ENCODE measurements at regions not wholly inside any gene's neighbourhood (a gene's known extent, or its start where the extent isn't known, plus 50 kb on each side); places are given as distances from the start of the nearest gene placed in this dataset.

GRCh38 chr12:102746963-102747362, 170.1 kb downstream of the PAH start:
- no peak for TF ChIP-seq CTCF (IDR thresholded peaks at IDR 0.05)
- Mint-ChIP-seq H3K4me1 (no peaks in the 10 kb centered on the region), H3K27ac (no peak overlapping the region), H3K9me3 (peaks cover 2% of the 10 kb centered on the region), H3K27me3 (peaks cover 7% of the 10 kb centered on the region), H3K36me3 (ENCODE audit: low read depth) (no peaks in the 10 kb centered on the region), H3K4me3 (no peak overlapping the region)
- ATAC-seq (ENCODE audit: low read depth) (no peak), DNase-seq (no peak)
- intact Hi-C loops (cut with micrococcal nuclease) = no loop called here
- ChIA-PET CTCF (no interaction called here), POLR2A (no interaction called here)

- peaks cover 7% of the 10 kb centered on the region for H3K27me3 Mint-ChIP-seq
- no peaks in the 10 kb centered on the region for H3K36me3 Mint-ChIP-seq (ENCODE audit: low read depth)
- TF ChIP-seq CTCF (IDR thresholded peaks at IDR 0.05) = no peak
- DNase-seq (no peak), ATAC-seq (ENCODE audit: low read depth) (no peak)
- ChIA-PET POLR2A (no interaction called here), CTCF (interaction anchor here (0.8 kb wide), 1 partner anchor 23 kb away, joined by 3 read pairs; no protein-coding TSS in a partner anchor)
- intact Hi-C loops (cut with micrococcal nuclease) = no loop called here
- no peak overlapping the region for H3K27ac Mint-ChIP-seq
- H3K4me3 Mint-ChIP-seq = no peak overlapping the region
- no peaks in the 10 kb centered on the region for H3K4me1 Mint-ChIP-seq
- H3K9me3 Mint-ChIP-seq = peaks cover 2% of the 10 kb centered on the region
Measured at GRCh38 chr12:102745971-102746600, 171.0 kb downstream of the PAH start.

GRCh38 chr12:102741196-102741595, 175.8 kb downstream of the PAH start:
- peaks cover 5% of the 10 kb centered on the region for H3K9me3 Mint-ChIP-seq
- ChIA-PET CTCF (interaction anchor here (1.7 kb wide), 1 partner anchor 802 kb away, joined by 5 read pairs; no protein-coding TSS in a partner anchor), POLR2A (no interaction called here)
- no peaks in the 10 kb centered on the region for H3K36me3 Mint-ChIP-seq (ENCODE audit: low read depth)
- DNase-seq (no peak), ATAC-seq (ENCODE audit: low read depth) (no peak)
- H3K4me1 Mint-ChIP-seq = no peaks in the 10 kb centered on the region
- H3K27me3 Mint-ChIP-seq = peaks cover 7% of the 10 kb centered on the region
- TF ChIP-seq CTCF (IDR thresholded peaks at IDR 0.05) = no peak
- no peak overlapping the region for H3K4me3 Mint-ChIP-seq
- intact Hi-C loops (cut with micrococcal nuclease) = no loop called here
- no peak overlapping the region for H3K27ac Mint-ChIP-seq

GRCh38 chr12:102740141-102740955, 176.7 kb downstream of the PAH start:
- no peak for ATAC-seq (ENCODE audit: low read depth)
- DNase-seq = no peak
- no peak for TF ChIP-seq CTCF (IDR thresholded peaks at IDR 0.05)
- Mint-ChIP-seq H3K36me3 (ENCODE audit: low read depth) (no peaks in the 10 kb centered on the region), H3K27me3 (peaks cover 2% of the 10 kb centered on the region), H3K27ac (no peak overlapping the region), H3K4me1 (peaks cover 4% of the 10 kb centered on the region), H3K9me3 (peaks cover 5% of the 10 kb centered on the region), H3K4me3 (no peak overlapping the region)
- intact Hi-C loops (cut with micrococcal nuclease) = no loop called here
- CTCF ChIA-PET = interaction anchor here (1.2 to 1.7 kb wide), 2 partner anchors 801 to 967 kb away, joined by 3 to 5 read pairs; no protein-coding TSS in a partner anchor
- POLR2A ChIA-PET = interaction anchor here (0.9 kb wide), 1 partner anchor 800 kb away, joined by 3 read pairs; no protein-coding TSS in a partner anchor

- no peak for TF ChIP-seq CTCF (IDR thresholded peaks at IDR 0.05)
- H3K36me3 Mint-ChIP-seq (ENCODE audit: low read depth) = no peaks in the 10 kb centered on the region
- CTCF ChIA-PET = no interaction called here
Measured at GRCh38 chr12:102736328-102736727, 180.7 kb downstream of the PAH start.

More at GRCh38 chr12:102736328-102736727, 180.7 kb downstream of the PAH start:
- ATAC-seq (ENCODE audit: low read depth) (no peak), DNase-seq (no peak)
- Mint-ChIP-seq H3K9me3 (peaks cover 5% of the 10 kb centered on the region), H3K27me3 (no peaks in the 10 kb centered on the region), H3K4me3 (no peak overlapping the region), H3K4me1 (peaks cover 10% of the 10 kb centered on the region), H3K27ac (no peak overlapping the region)
- POLR2A ChIA-PET = no interaction called here
- intact Hi-C loops (cut with micrococcal nuclease) = no loop called here
